ENCODE measurements at regions not wholly inside any gene's neighbourhood (a gene's known extent, or its start where the extent isn't known, plus 50 kb on each side); places are given as distances from the start of the nearest gene placed in this dataset.

DNA sequence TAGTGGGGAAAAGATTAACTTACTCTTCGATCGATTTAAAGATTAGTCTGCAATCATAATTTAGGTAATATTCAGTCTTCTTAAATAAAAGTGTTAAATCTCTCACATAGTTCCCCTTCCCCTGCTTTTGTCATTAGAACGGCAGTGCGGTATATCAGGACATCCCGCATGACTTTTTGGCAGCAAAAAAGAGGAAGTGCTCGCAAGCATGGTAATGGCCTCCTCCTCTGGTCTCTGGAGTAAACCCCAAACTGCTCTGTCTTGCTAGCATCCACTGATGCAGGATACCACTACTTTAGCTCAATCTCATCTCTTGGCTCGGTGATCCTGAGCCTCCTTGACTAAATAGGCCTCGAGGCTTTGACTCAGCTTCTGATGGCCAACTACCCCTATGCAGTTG is 78.7 kb upstream of the VAV3 start:
- Mint-ChIP-seq H3K27ac (no peak overlapping the region), H3K4me1 (peaks cover 12 to 20% of the 10 kb centered on the region in 2 experiments), H3K9me3 (no peaks in the 10 kb centered on the region), H3K36me3 (ENCODE audit: insufficient read depth in 1 of 3, low read depth in 3 of 3) (no peaks in the 10 kb centered on the region), H3K4me3 (no peak overlapping the region), H3K27me3 (ENCODE audit: low read depth) (peaks cover 4% of the 10 kb centered on the region)
- Histone ChIP-seq H4K8ac (replicated peaks; ENCODE audit: insufficient read length, low read depth, low read length) (no peak overlapping the region), H2BK5ac (ENCODE audit: insufficient read length, low read length) (no peak overlapping the region), H3K4me1 (ENCODE audit: insufficient read depth, low read length) (0 out of 2 replicates have a peak, but pooled peaks cover 2% of the 10 kb centered on the region), H3K56ac (ENCODE audit: insufficient read length, low read depth, low read length) (no peak overlapping the region), H4K20me1 (ENCODE audit: control insufficient read depth, insufficient read depth, insufficient read length) (no peaks in the 10 kb centered on the region), H3K4ac (ENCODE audit: low read depth, low read length) (no peak overlapping the region), H3T11ph (ENCODE audit: low read length) (no peak overlapping the region), H3K18ac (ENCODE audit: insufficient read length, low read depth, low read length) (no peak overlapping the region), H2BK120ac (ENCODE audit: low read depth, low read length, poor library complexity, severe bottlenecking) (no peak overlapping the region), H3K14ac (ENCODE audit: insufficient read depth, low read length) (no peak overlapping the region), H2AFZ (ENCODE audit: low read length) (no peak overlapping the region), H2BK20ac (ENCODE audit: low read depth, low read length, poor library complexity, severe bottlenecking) (no peak overlapping the region), H2AK5ac (ENCODE audit: insufficient read length, low read length) (no peak overlapping the region), H3K27ac (ENCODE audit: insufficient read length, low read depth, low read length) (no peak overlapping the region), H3K79me1 (ENCODE audit: insufficient read depth, low read depth, low read length, poor library complexity, severe bottlenecking) (no peaks in the 10 kb centered on the region), H3K23me2 (ENCODE audit: insufficient read length, low read depth, low read length, poor library complexity, severe bottlenecking) (no peaks in the 10 kb centered on the region), H4K5ac (ENCODE audit: insufficient read length, low read depth, low read length) (no peak overlapping the region), H3K4me2 (ENCODE audit: insufficient read depth, insufficient read length, low read length) (no peak overlapping the region), H3K27me3 (ENCODE audit: insufficient read depth, low read length) (no peaks in the 10 kb centered on the region), H4K91ac (ENCODE audit: insufficient read length, low read depth, low read length) (no peak overlapping the region), H3K9ac (ENCODE audit: extremely low read depth, insufficient read length, low read length) (no peak overlapping the region), H3K79me2 (ENCODE audit: insufficient read depth, low read length) (no peaks in the 10 kb centered on the region), H3K9me3 (ENCODE audit: control insufficient read depth, low read depth, low read length) (no peaks in the 10 kb centered on the region), H2BK12ac (ENCODE audit: insufficient read length, low read depth, low read length) (no peak overlapping the region), H3K23ac (ENCODE audit: insufficient read length, low read depth, low read length) (no peak overlapping the region), H2BK15ac (ENCODE audit: low read depth, low read length) (no peak overlapping the region)
- no CpG with 5 or more reads among the region's 8 CpGs for WGBS (ENCODE audit: extremely low coverage, insufficient read length, low lambda C conversion rate)
- DNase-seq: no peak
- TF ChIP-seq CTCF (conservative IDR thresholded peaks at IDR 0.05): no peak
